ENCODE measurements at regions not wholly inside any gene's neighbourhood (a gene's known extent, or its start where the extent isn't known, plus 50 kb on each side); places are given as distances from the start of the nearest gene placed in this dataset.

- H3K4me2 ChIP-seq (ENCODE audit: low read depth, low read length), result no peak overlapping the region
- H3K9me3 ChIP-seq (replicated peaks; ENCODE audit: insufficient read depth, low read length), result no peaks in the 10 kb centered on the region
- peaks cover 54% of the 10 kb centered on the region for H3K27me3 ChIP-seq (replicated peaks; ENCODE audit: insufficient read depth, low read length)
- no peak for DNase-seq
- H3F3A ChIP-seq (ENCODE audit: insufficient read depth, low read length), result no peaks in the 10 kb centered on the region
- H4K20me1 ChIP-seq (ENCODE audit: insufficient read depth, low read length), result no peaks in the 10 kb centered on the region
- H3K36me3 ChIP-seq (replicated peaks; ENCODE audit: insufficient read depth, low read length), result no peaks in the 10 kb centered on the region
- H3K9ac ChIP-seq (ENCODE audit: low read length), result no peak overlapping the region
- H2AFZ ChIP-seq (ENCODE audit: low read length), result no peak overlapping the region
- H3K4me3 ChIP-seq (ENCODE audit: low read length), result no peak overlapping the region
- H3K9me2 ChIP-seq (replicated peaks; ENCODE audit: insufficient read depth, low read length), result no peaks in the 10 kb centered on the region
- H3K27ac ChIP-seq (ENCODE audit: low read length), result no peak overlapping the region
- no peaks in the 10 kb centered on the region for H3K79me2 ChIP-seq (ENCODE audit: low read length)
- TF ChIP-seq EZH2 (optimal IDR thresholded peaks at IDR 0.05; ENCODE audit: low read depth, low read length) (no peak), CTCF (IDR thresholded peaks at IDR 0.05; ENCODE audit: low read length) (no peak), EZH2phosphoT487 (IDR thresholded peaks at IDR 0.05; ENCODE audit: low read length) (no peak)
- no peaks in the 10 kb centered on the region for H3K4me1 ChIP-seq (ENCODE audit: low read length)
Observed at GRCh38 chr22:27499121-27499520, 302.4 kb downstream of the MN1 start.

DNA sequence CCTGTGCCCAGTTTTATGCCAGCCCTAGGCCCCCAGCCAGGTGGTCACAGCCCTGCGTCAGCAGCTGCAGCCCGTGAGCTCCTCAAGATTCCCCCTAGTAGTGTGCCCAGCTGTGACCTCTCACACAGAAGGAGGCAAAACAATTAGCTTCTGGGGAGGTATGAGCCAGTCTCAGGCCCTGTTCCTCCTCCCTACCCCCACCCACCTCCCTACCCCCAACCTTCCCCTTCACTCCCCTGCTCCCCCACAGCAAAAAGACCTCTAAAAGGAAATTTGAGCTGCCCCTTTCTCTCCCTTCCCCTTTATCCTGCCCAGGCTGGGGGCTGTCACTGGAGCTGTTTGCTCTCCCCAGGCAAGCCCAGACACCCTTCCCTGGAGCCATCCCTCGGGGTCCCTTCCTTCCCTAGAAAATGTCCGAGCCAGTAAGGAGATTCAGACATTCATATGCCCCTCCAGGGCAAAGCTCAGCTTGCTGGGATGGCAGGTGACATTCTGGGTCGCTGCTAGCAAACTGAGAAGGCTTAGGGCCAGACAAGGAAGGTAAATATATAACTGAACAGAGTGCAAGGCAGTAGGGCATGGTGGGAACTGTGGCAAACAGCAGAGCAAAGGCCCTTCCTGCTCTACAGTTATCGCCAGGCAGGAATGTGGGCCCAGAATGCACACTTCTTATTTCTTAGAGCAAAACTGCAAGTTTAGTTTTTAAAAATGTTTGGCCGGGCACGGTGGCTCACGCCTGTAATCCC, 300.2 kb downstream of the MN1 start:
- Histone ChIP-seq H3K4me1 (ENCODE audit: low read length) (no peaks in the 10 kb centered on the region), H3K4me3 (ENCODE audit: low read length) (no peak overlapping the region), H3K36me3 (replicated peaks; ENCODE audit: insufficient read depth, low read length) (no peaks in the 10 kb centered on the region), H3K9me3 (replicated peaks; ENCODE audit: insufficient read depth, low read length) (no peaks in the 10 kb centered on the region), H3F3A (ENCODE audit: insufficient read depth, low read length) (no peaks in the 10 kb centered on the region), H3K27ac (ENCODE audit: low read length) (no peak overlapping the region), H2AFZ (ENCODE audit: low read length) (no peak overlapping the region), H3K9me2 (replicated peaks; ENCODE audit: insufficient read depth, low read length) (no peaks in the 10 kb centered on the region), H3K27me3 (replicated peaks; ENCODE audit: insufficient read depth, low read length) (peaks cover 43% of the 10 kb centered on the region), H3K9ac (ENCODE audit: low read length) (no peak overlapping the region), H3K4me2 (ENCODE audit: low read depth, low read length) (no peak overlapping the region), H4K20me1 (ENCODE audit: insufficient read depth, low read length) (no peaks in the 10 kb centered on the region), H3K79me2 (ENCODE audit: low read length) (no peaks in the 10 kb centered on the region)
- TF ChIP-seq CTCF (IDR thresholded peaks at IDR 0.05; ENCODE audit: low read length) (no peak), EZH2phosphoT487 (IDR thresholded peaks at IDR 0.05; ENCODE audit: low read length) (no peak), EZH2 (optimal IDR thresholded peaks at IDR 0.05; ENCODE audit: low read depth, low read length) (no peak)
- DNase-seq, result no peak

GRCh38 chr22:27502327-27502726, 299.2 kb downstream of the MN1 start:
- no peaks in the 10 kb centered on the region for H3K9me2 ChIP-seq (replicated peaks; ENCODE audit: insufficient read depth, low read length)
- no peaks in the 10 kb centered on the region for H3K36me3 ChIP-seq (replicated peaks; ENCODE audit: insufficient read depth, low read length)
- no peak for TF ChIP-seq CTCF (IDR thresholded peaks at IDR 0.05; ENCODE audit: low read length)
- TF ChIP-seq EZH2phosphoT487 (IDR thresholded peaks at IDR 0.05; ENCODE audit: low read length), result no peak
- TF ChIP-seq EZH2 (optimal IDR thresholded peaks at IDR 0.05; ENCODE audit: low read depth, low read length), result no peak
- no peaks in the 10 kb centered on the region for H3K4me1 ChIP-seq (ENCODE audit: low read length)
- no peak overlapping the region for H3K4me3 ChIP-seq (ENCODE audit: low read length)
- H3K79me2 ChIP-seq (ENCODE audit: low read length), result no peaks in the 10 kb centered on the region
- no peak overlapping the region for H2AFZ ChIP-seq (ENCODE audit: low read length)
- H4K20me1 ChIP-seq (ENCODE audit: insufficient read depth, low read length), result no peaks in the 10 kb centered on the region
- no peaks in the 10 kb centered on the region for H3K9me3 ChIP-seq (replicated peaks; ENCODE audit: insufficient read depth, low read length)
- H3K27me3 ChIP-seq (replicated peaks; ENCODE audit: insufficient read depth, low read length), result peaks cover 43% of the 10 kb centered on the region
- DNase-seq, result no peak
- H3F3A ChIP-seq (ENCODE audit: insufficient read depth, low read length), result no peaks in the 10 kb centered on the region
- H3K27ac ChIP-seq (ENCODE audit: low read length), result no peak overlapping the region
- H3K4me2 ChIP-seq (ENCODE audit: low read depth, low read length), result no peak overlapping the region
- no peak overlapping the region for H3K9ac ChIP-seq (ENCODE audit: low read length)

All from MM.1S (cell line).